A549 (cell line): ENCODE measurements at regions not wholly inside any gene's neighbourhood (a gene's known extent, or its start where the extent isn't known, plus 50 kb on each side); places are given as distances from the start of the nearest gene placed in this dataset.

Experiments
- ATAC-seq, 2 experiments: fragments of 200-7000 bp in 1 of 2; fragments of >200 bp in 1 of 2; cut with Nextera tagmentation in 1 of 2; cut with Tn5 transposase in 1 of 2; 3 replicates each; pipeline versions ENCODE4 v1.8.0 to v1.9.1; 2018 to 2020; ENCODE audit warnings: mild to moderate bottlenecking in 1 of 2, moderate library complexity in 1 of 2
- CTCF ChIA-PET: fragments of 300-600 bp; sonication (Branson Sonifier 250); formaldehyde crosslinking; extraction: SDS; loops from one replicate; lab custom pipeline; 2021; ENCODE audit warnings: antibody characterized with exemption, inconsistent platforms; lab: Yijun Ruan, JAX
- POLR2A ChIA-PET: fragments of 350-600 bp; formaldehyde crosslinking; extraction: SDS; loops from one replicate; lab custom pipeline; 2021; ENCODE audit warnings: antibody characterized with exemption, inconsistent platforms; lab: Yijun Ruan, JAX
- DNase-seq, 2 experiments: peaks; one replicate each; pipeline versions ENCODE4 v3.0.0 to v3.0.0-alpha.2; 2011 to 2016; ENCODE audit warnings: low read depth in 1 of 2, low spot score in 1 of 2
- FAIRE-seq: peaks from 2 replicates; lab custom pipeline; 2011; peaks lifted over from hg19 to GRCh38; lab: Jason Lieb, UNC
- H3K27ac ChIP-seq, 2 experiments: fragments of >200 bp; sonication (Bioruptor Twin); formaldehyde crosslinking; 3 replicates each; pipeline ENCODE4 v1.5.1; 2016 to 2017
- H3K4me1 ChIP-seq: fragments of >200 bp; sonication (Bioruptor Twin); formaldehyde crosslinking; 3 replicates; pipeline ENCODE4 v1.6.1; 2016
- H3K4me2 ChIP-seq: fragments of >200 bp; sonication (Bioruptor Twin); formaldehyde crosslinking; 3 replicates; pipeline ENCODE4 v1.6.1; 2016
- H3K4me3 ChIP-seq: fragments of >200 bp; sonication (Bioruptor Twin); formaldehyde crosslinking; 3 replicates; pipeline ENCODE4 v1.5.1; 2016
- H3K9me3 ChIP-seq: fragments of >200 bp; sonication (Bioruptor Twin); formaldehyde crosslinking; 3 replicates; pipeline ENCODE4 v1.6.1; 2016
- BHLHE40 ChIP-seq: IDR thresholded peaks from 2 replicates; pipeline ENCODE4 v1.6.1; 2012; ENCODE audit warnings: low read depth, low read length, inconsistent platforms
- CEBPB ChIP-seq, 2 experiments: fragments of >200 bp in 1 of 2; sonication (Bioruptor Twin) in 1 of 2; formaldehyde crosslinking in 1 of 2; IDR thresholded peaks; 2 replicates each; pipeline ENCODE4 v1.6.1; 2012 to 2016
- CHD2 ChIP-seq: fragments of 150-350 bp; IDR thresholded peaks from 2 replicates; pipeline ENCODE4 v1.6.1; 2014; ENCODE audit warnings: low read length; ENCODE audit not compliant: partially characterized antibody
- CHD4 ChIP-seq: fragments of 200-600 bp; sonication (generic); IDR thresholded peaks from 2 replicates; pipeline ENCODE4 v1.6.1; 2016; ENCODE audit warnings: antibody characterized with exemption, mild to moderate bottlenecking, borderline replicate concordance
- ELK1 ChIP-seq: fragments of 150-350 bp; IDR thresholded peaks from 2 replicates; pipeline ENCODE4 v1.6.1; 2014; ENCODE audit warnings: low read depth, mild to moderate bottlenecking, low read length
- FOSL2 ChIP-seq, 2 experiments: fragments of 450-650 bp in 1 of 2; fragments of >200 bp in 1 of 2; sonication (Bioruptor Twin) in 1 of 2; formaldehyde crosslinking; IDR thresholded peaks; 2 replicates each; pipeline versions ENCODE4 v1.5.0 to v1.6.1; 2016 to 2020; ENCODE audit warnings: mild to moderate bottlenecking in 1 of 2, moderate library complexity in 1 of 2
- FOXS1 ChIP-seq: fragments of 250-450 bp; sonication (Bioruptor Pico); IDR thresholded peaks from 2 replicates; pipeline ENCODE4 v1.5.0; 2020; ENCODE audit warnings: mild to moderate bottlenecking, moderate library complexity
- HDAC2 ChIP-seq: fragments of 200-600 bp; sonication (generic); IDR thresholded peaks from 2 replicates; pipeline ENCODE4 v1.6.1; 2016
- HOXA7 ChIP-seq: fragments of 250-450 bp; sonication (Bioruptor Pico); IDR thresholded peaks from 2 replicates; pipeline ENCODE4 v1.5.0; 2020; ENCODE audit warnings: mild to moderate bottlenecking, moderate library complexity
- JUN ChIP-seq, 2 experiments: fragments of >200 bp; sonication (Bioruptor Twin); formaldehyde crosslinking; IDR thresholded peaks; 2 replicates in 1 of 2; 3 replicates in 1 of 2; pipeline ENCODE4 v1.6.1; 2016 to 2017
- KDM1A ChIP-seq: fragments of 200-600 bp; sonication (generic); IDR thresholded peaks from 2 replicates; pipeline ENCODE4 v1.6.1; 2016; ENCODE audit warnings: low read depth, mild to moderate bottlenecking
- KDM5A ChIP-seq: fragments of 200-600 bp; sonication (generic); IDR thresholded peaks from 2 replicates; pipeline ENCODE4 v1.6.1; 2016; ENCODE audit warnings: antibody characterized with exemption, mild to moderate bottlenecking
- MAFK ChIP-seq: fragments of 450-650 bp; IDR thresholded peaks from 2 replicates; pipeline ENCODE4 v1.6.1; 2014; ENCODE audit not compliant: partially characterized antibody
- MAZ ChIP-seq: fragments of 150-350 bp; IDR thresholded peaks from 2 replicates; pipeline ENCODE4 v1.6.1; 2014; ENCODE audit warnings: antibody characterized with exemption, low read depth, low read length, borderline replicate concordance
- MYC ChIP-seq: IDR thresholded peaks from 2 replicates; pipeline ENCODE4 v1.6.1; 2012; ENCODE audit warnings: mild to moderate bottlenecking, inconsistent platforms, low read length, improper control_type of control experiment, borderline replicate concordance
- NPAS2 ChIP-seq: fragments of 250-450 bp; sonication (Bioruptor Pico); IDR thresholded peaks from 2 replicates; pipeline ENCODE4 v1.8.0; 2022; ENCODE audit warnings: mild to moderate bottlenecking, moderate library complexity, borderline replicate concordance
- NR3C1 ChIP-seq: fragments of >200 bp; sonication (Bioruptor Twin); formaldehyde crosslinking; IDR thresholded peaks from 3 replicates; pipeline ENCODE4 v1.6.1; 2017
- RAD21 ChIP-seq, 2 experiments: fragments of >200 bp in 1 of 2; sonication (Bioruptor Twin) in 1 of 2; formaldehyde crosslinking in 1 of 2; IDR thresholded peaks in 1 of 2; conservative IDR thresholded peaks in 1 of 2; 2 replicates in 1 of 2; 3 replicates in 1 of 2; pipeline ENCODE4 v1.6.1; 2012 to 2018; ENCODE audit warnings: inconsistent platforms in 1 of 2
- RNF2 ChIP-seq: fragments of 200-600 bp; sonication (generic); IDR thresholded peaks from 2 replicates; pipeline ENCODE4 v1.6.1; 2016; ENCODE audit warnings: low read depth, mild to moderate bottlenecking, antibody characterized with exemption, moderate library complexity, borderline replicate concordance
- SREBF2 ChIP-seq: fragments of 450-650 bp; IDR thresholded peaks from 2 replicates; pipeline ENCODE4 v1.6.1; 2014; ENCODE audit warnings: mild to moderate bottlenecking, moderate library complexity
- TP53 ChIP-seq: fragments of 250-450 bp; sonication (Bioruptor Pico); IDR thresholded peaks from 2 replicates; pipeline ENCODE4 v1.5.0; 2021; ENCODE audit warnings: mild to moderate bottlenecking, moderate library complexity
- ZC3H11A ChIP-seq: fragments of 450-650 bp; IDR thresholded peaks from 2 replicates; pipeline ENCODE4 v1.6.1; 2014; ENCODE audit warnings: antibody characterized with exemption, mild to moderate bottlenecking
- ZNF302 ChIP-seq: fragments of 250-450 bp; sonication (Bioruptor Pico); IDR thresholded peaks from 2 replicates; pipeline ENCODE4 v1.9.0; 2021; ENCODE audit warnings: inconsistent platforms, mild to moderate bottlenecking, moderate library complexity
- ZSCAN20 ChIP-seq: fragments of 250-450 bp; sonication (Bioruptor Pico); IDR thresholded peaks from 2 replicates; pipeline ENCODE4 v1.8.0; 2022; ENCODE audit warnings: mild to moderate bottlenecking, moderate library complexity
- WGBS: methylation state at CpG from one replicate; pipeline ENCODE4 v1.1.6; 2017; ENCODE audit errors: missing lambda C conversion rate; 5-methylcytosine and 5-hydroxymethylcytosine counted together
- TF ChIP-seq, protein P1 (sequence below): IDR thresholded peaks from 2 replicates; pipeline ENCODE4 v1.6.1; 2012; ENCODE audit warnings: low read depth, borderline replicate concordance
- TF ChIP-seq, protein P2 (sequence below): fragments of 450-650 bp; IDR thresholded peaks from 2 replicates; pipeline ENCODE4 v1.6.1; 2014; ENCODE audit warnings: antibody characterized with exemption
- TF ChIP-seq, protein P3 (sequence below): IDR thresholded peaks from 2 replicates; pipeline ENCODE4 v1.6.1; 2012

GRCh38 chr1:78426408-78426807 is 64.4 kb upstream of the PTGFR start:
- no peak overlapping the region for H3K4me2 ChIP-seq
- TF ChIP-seq CHD4 (no peak), HOXA7 (CRISPR knock-in tag) (no peak), TP53 (CRISPR knock-in tag) (no peak)
- TF ChIP-seq, all 56 proteins: peak for 0
- FAIRE-seq (no peak), DNase-seq (no peak), ATAC-seq (no peak)
- Histone ChIP-seq H3K9me3 (no peaks in the 10 kb centered on the region), H3K4me1 (no peaks in the 10 kb centered on the region), H3K4me3 (no peak overlapping the region), H3K27ac (no peak overlapping the region)
- ChIA-PET CTCF (no interaction called here), POLR2A (no interaction called here)
- 26% methylated on average over 4 of the region's 4 CpGs for WGBS

DNA sequence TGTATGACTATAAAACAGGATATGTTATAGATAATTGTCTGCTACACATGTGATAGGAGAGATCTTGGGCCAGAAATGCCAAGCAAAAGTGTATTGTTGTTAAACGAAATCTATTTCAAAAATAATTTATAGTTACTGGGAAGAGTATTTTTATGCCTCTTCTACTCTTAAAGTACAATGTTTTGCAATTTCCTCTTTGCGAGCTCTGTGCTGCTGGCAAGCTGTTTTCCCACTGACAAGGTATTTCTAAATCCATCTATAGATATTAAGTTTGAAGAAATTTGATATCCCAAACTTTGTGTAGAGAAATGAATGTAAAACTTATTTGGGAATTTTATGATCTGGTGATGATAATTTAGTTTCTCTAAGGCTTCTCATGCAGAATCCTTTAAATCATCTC is 63.3 kb upstream of the PTGFR start:
- Histone ChIP-seq H3K27ac (no peak overlapping the region), H3K4me3 (no peak overlapping the region), H3K4me1 (no peaks in the 10 kb centered on the region), H3K9me3 (no peaks in the 10 kb centered on the region), H3K4me2 (no peak overlapping the region)
- POLR2A ChIA-PET = no interaction called here
- CTCF ChIA-PET = no interaction called here
- TF ChIP-seq RNF2 (no peak), HOXA7 (CRISPR knock-in tag) (no peak), MYC (no peak), RAD21 (conservative IDR thresholded peaks at IDR 0.05 in 1 of 2, IDR thresholded peaks at IDR 0.05 in 1 of 2) (no peak), FOXS1 (no peak), ELK1 (no peak), JUN (IDR thresholded peaks at IDR 0.05) (no peak), BHLHE40 (no peak), NR3C1 (no peak), KDM5A (no peak), SREBF2 (no peak), ZC3H11A (no peak), ZNF302 (no peak), CEBPB (IDR thresholded peaks at IDR 0.05) (no peak), NPAS2 (CRISPR knock-in tag) (no peak)
- TF ChIP-seq, protein P1, sequence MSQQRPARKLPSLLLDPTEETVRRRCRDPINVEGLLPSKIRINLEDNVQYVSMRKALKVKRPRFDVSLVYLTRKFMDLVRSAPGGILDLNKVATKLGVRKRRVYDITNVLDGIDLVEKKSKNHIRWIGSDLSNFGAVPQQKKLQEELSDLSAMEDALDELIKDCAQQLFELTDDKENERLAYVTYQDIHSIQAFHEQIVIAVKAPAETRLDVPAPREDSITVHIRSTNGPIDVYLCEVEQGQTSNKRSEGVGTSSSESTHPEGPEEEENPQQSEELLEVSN = no peak
- no peak for DNase-seq
- 38% methylated on average over 2 of the region's 2 CpGs for WGBS
- no peak for ATAC-seq
- no peak for FAIRE-seq

DNA sequence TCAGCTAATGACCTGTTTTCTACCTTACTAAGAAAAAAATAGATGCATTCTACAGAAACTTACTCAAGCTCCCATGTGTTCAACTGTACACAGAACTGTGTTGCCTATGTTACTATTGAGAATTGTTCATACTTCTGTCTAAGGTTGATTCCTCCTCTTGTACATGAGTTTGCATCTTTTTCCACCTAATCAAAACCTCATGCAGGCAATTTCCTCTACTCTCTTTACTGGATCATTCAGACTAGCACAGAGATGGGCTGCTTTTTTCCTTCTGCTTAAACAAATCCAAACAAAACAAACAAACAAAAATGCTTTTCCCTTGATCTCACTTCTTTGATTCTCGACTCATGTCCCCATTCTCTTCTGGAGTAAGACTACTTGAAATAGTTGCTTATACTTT is 58.8 kb upstream of the PTGFR start:
- no peaks in the 10 kb centered on the region for H3K9me3 ChIP-seq
- H3K27ac ChIP-seq = no peak overlapping the region
- 0% methylated on average over 1 of the region's 1 CpG for WGBS
- CTCF ChIA-PET = no interaction called here
- ATAC-seq (no peak), FAIRE-seq (no peak), DNase-seq (no peak)
- no peak overlapping the region for H3K4me3 ChIP-seq
- POLR2A ChIA-PET = no interaction called here
- TF ChIP-seq ZSCAN20 (CRISPR knock-in tag) (no peak), HOXA7 (CRISPR knock-in tag) (no peak), ZC3H11A (no peak), KDM1A (no peak), MAFK (no peak), HDAC2 (no peak), FOSL2 (IDR thresholded peaks at IDR 0.05) (no peak), FOSL2 (CRISPR knock-in tag; IDR thresholded peaks at IDR 0.05) (no peak), CHD2 (no peak), MAZ (no peak), NR3C1 (no peak)
- TF ChIP-seq, protein P2, sequence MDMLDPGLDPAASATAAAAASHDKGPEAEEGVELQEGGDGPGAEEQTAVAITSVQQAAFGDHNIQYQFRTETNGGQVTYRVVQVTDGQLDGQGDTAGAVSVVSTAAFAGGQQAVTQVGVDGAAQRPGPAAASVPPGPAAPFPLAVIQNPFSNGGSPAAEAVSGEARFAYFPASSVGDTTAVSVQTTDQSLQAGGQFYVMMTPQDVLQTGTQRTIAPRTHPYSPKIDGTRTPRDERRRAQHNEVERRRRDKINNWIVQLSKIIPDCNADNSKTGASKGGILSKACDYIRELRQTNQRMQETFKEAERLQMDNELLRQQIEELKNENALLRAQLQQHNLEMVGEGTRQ = no peak
- TF ChIP-seq, protein P3, sequence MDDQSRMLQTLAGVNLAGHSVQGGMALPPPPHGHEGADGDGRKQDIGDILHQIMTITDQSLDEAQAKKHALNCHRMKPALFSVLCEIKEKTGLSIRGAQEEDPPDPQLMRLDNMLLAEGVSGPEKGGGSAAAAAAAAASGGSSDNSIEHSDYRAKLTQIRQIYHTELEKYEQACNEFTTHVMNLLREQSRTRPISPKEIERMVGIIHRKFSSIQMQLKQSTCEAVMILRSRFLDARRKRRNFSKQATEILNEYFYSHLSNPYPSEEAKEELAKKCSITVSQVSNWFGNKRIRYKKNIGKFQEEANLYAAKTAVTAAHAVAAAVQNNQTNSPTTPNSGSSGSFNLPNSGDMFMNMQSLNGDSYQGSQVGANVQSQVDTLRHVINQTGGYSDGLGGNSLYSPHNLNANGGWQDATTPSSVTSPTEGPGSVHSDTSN = no peak
- H3K4me2 ChIP-seq = no peak overlapping the region
- no peaks in the 10 kb centered on the region for H3K4me1 ChIP-seq
